GM10266 (cell line): ENCODE measurements at regions not wholly inside any gene's neighbourhood (a gene's known extent, or its start where the extent isn't known, plus 50 kb on each side); places are given as distances from the start of the nearest gene placed in this dataset.
"Not testable (repeated sequence)": the region's sequence is repeated elsewhere in the genome, so short reads cannot be mapped to it uniquely, and the experiment has no call there.

Experiments
- DNase-seq: peaks from one replicate; pipeline ENCODE4 v3.0.0; 2012; ENCODE audit errors: extremely low spot score
- TF ChIP-seq, protein P1 (sequence below): IDR thresholded peaks from 2 replicates; pipeline ENCODE4 v1.5.1; 2012; ENCODE audit warnings: mild to moderate bottlenecking, low read depth; ENCODE audit not compliant: control insufficient read depth, insufficient read depth; ENCODE audit errors: missing control alignments

DNA sequence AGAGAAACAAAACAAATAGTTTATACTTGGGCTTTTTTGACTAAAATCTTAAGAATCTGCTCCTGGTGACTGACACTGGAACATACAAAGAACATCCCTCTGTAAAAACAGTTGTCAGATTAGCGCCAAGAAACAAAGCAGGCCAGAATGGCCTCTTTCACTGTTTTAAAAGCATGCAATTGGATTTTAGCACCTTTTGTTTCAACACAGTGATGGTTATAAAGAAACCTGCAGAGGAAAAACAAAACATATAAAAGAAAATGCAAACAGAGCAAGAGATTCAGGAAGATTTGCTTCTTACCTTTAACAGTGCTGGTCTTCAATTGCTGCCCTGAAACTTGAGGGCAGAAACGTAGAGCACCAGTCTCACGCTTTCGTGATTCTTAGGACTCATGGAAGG lies 652.2 kb upstream of the KCND2 start:
- TF ChIP-seq, protein P1, sequence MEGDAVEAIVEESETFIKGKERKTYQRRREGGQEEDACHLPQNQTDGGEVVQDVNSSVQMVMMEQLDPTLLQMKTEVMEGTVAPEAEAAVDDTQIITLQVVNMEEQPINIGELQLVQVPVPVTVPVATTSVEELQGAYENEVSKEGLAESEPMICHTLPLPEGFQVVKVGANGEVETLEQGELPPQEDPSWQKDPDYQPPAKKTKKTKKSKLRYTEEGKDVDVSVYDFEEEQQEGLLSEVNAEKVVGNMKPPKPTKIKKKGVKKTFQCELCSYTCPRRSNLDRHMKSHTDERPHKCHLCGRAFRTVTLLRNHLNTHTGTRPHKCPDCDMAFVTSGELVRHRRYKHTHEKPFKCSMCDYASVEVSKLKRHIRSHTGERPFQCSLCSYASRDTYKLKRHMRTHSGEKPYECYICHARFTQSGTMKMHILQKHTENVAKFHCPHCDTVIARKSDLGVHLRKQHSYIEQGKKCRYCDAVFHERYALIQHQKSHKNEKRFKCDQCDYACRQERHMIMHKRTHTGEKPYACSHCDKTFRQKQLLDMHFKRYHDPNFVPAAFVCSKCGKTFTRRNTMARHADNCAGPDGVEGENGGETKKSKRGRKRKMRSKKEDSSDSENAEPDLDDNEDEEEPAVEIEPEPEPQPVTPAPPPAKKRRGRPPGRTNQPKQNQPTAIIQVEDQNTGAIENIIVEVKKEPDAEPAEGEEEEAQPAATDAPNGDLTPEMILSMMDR: no peak
- no peak for DNase-seq

DNA sequence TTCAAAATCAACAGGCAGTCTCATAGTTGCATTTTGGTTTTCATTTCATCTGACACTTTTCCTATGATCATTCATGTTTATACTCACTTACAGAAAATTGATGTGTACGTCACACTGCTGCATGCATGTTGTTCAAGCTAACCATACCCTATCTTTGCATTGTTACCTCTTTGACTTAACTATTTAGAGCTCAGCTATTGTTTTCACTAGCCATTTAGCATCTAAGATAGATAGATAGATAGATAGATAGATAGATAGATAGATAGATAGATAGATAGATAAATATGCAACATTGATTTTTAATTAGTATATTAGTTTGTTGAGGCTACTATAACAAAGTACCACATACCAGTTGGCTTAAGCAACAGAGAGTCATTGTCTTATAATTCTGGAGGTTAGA lies 649.5 kb upstream of the KCND2 start:
- TF ChIP-seq, protein P1: no peak
- DNase-seq: no peak

DNA sequence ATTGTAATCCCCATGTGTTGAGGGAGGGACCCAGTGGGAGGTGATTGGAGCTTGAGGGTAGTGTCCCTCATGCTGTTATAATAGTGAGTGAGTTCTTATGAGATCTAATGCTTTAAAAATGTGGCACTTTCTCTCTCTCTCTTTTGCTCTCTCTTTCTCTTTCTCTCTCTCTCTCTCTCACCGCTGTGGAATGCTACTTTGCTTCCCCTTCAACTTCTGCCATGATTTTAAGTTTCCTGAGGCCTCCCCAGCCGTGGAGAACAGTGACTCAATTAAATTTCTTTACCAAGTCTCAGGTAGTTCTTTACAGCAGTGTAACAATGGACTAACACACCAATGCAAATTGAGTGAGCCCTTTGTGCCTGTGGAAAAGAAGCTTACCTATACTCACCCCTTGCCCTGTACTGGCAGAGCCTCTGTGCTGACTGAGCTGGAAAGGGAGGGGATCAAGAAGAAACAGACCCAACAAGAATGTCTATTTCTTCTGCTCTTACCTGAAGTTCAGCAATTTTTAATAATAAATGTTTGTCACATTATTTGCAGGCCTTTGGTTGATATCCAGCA lies 642.5 kb upstream of the KCND2 start:
- no peak for DNase-seq
- TF ChIP-seq, protein P1: no peak

DNA sequence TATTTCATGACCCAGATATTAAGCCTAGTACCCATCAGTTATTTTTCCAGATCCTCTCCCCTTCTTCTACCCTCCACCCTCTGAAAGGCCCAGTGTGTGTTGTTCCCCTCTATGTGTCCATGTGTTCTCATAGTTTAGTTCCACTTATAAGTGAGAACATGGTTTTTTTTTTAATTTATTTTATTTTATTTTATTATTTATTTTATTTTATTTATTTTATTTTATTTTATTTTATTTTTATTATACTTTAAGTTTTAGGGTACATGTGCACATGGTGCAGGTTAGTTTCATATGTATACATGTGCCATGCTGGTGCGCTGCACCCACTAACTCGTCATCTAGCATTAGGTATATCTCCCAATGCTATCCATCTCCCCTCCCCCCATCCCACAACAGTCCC lies 639.2 kb upstream of the KCND2 start:
- not testable (repeated sequence) for DNase-seq

DNA sequence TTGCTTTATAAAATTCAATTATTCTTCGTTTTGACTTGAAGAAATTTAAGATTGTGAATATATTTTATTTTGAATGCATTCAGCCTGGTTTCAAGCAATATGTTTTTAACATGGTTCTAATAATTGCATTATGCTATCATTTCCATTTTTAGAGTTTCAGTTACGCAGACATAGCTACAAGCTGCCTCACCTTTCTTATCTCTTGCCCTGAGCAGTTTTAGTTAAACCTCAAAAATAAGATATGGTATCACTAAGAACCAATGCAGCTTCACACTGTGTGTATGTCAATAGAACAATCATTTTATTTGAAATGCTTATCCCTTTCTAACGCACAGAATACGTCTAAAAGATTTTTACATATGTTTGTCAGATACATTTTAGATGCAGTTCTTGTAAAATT lies 632.6 kb upstream of the KCND2 start:
- TF ChIP-seq, protein P1: no peak
- DNase-seq: no peak

DNA sequence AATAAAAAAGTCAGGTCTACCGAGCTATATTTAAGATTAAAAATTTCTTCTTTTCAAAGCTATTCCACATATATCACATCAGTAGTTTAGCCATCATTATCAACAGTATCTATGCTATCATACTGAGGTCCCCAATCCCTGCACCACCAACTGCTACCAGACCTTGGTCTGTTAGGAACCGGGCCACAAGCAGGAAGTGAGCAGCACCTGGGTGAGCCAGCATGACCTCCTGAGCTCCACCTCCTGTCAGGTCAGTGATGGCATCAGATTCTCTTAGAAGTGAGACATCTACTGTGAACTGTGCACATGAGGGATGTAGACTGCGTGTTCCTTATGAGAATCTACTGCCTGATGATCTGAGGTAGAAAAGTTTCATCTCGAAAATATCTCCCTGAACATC lies 632.1 kb upstream of the KCND2 start:
- TF ChIP-seq, protein P1: no peak

DNA sequence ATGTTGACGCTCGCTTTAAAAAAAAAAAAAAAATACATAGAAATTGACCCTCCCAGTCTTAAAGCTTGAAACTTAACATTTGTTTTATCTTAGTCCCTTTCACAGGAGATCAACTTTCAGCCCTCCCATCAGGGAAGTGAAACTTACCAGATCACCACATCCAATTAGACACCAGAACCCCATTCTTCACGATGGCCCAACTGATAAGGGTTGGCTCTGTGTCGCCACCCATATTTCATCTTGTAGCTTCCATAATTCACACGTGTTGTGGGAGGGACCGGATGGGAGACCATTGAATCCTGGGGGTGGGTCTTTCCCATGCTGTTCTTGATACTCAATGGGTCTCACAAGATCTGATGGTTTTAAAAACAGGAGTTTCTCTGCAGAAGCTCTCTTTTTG lies 629.4 kb upstream of the KCND2 start:
- TF ChIP-seq, protein P1: no peak
- no peak for DNase-seq

More for the DNA sequence above, 632.1 kb upstream of the KCND2 start:
- no peak for DNase-seq

DNA sequence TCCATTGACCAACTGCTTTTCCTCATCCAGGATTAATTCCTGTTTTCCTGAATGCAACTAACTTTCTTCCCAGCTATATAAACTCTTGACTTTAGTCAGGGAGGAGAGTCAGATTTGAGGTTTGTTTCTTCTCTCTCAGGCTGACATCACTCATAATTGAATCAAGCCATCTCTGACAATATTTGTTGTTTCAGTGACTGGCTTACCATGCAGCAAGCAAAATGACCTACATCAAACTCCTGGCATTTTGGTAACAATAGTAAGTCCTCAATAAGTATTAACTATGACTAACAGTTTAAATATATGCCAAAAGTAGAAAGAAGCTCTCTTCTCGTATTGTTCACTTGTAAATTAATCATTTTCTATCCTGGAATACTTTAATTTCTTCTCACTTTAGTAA lies 625.7 kb upstream of the KCND2 start:
- DNase-seq: no peak
- TF ChIP-seq, protein P1: no peak

DNA sequence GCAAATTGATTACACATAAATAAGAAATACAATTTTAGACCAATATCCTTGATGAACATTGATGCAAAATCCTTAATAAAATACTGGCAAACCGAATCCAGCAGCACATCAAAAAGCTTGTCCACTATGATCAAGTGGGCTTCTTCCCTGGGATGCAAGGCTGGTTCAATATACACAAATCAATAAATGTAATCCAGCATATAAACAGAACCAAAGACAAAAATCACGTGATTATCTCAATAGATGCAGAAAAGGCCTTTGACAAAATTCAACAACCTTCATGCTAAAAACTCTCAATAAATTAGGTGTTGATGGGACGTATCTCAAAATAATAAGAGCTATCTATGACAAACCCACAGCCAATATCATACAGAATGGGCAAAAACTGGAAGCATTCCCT lies 624.2 kb upstream of the KCND2 start:
- not testable (repeated sequence) for DNase-seq
